HepG2 (cell line): ENCODE measurements at regions not wholly inside any gene's neighbourhood (a gene's known extent, or its start where the extent isn't known, plus 50 kb on each side); places are given as distances from the start of the nearest gene placed in this dataset.

Source experiments
- ATAC-seq: fragments of 200-7000 bp; cut with Tn5 transposase; 3 replicates; pipeline ENCODE4 v1.9.1; 2020; ENCODE audit warnings: mild to moderate bottlenecking, moderate library complexity
- BruUV-seq: library from RNA; stranded (reverse); fragments of 400-500 nt; replicated peaks from 2 replicates; lab custom pipeline; 2021; lab: Mats Ljungman, UMichigan
- CTCF ChIA-PET: fragments of 300-600 bp; formaldehyde crosslinking; extraction: SDS; loops from one replicate; lab custom pipeline; 2021; ENCODE audit warnings: low total read pairs, inconsistent platforms, low intra/inter-chr PET ratio; lab: Yijun Ruan, JAX
- POLR2A ChIA-PET: fragments of 350-600 bp; sonication (Branson Sonifier 250); formaldehyde crosslinking; loops from one replicate; lab custom pipeline; 2020; ENCODE audit warnings: antibody characterized with exemption, inconsistent platforms; lab: Yijun Ruan, JAX
- DNase-seq: peaks from one replicate; pipeline ENCODE4 v3.0.0-alpha.2; 2015; ENCODE audit warnings: low spot score
- FAIRE-seq: peaks from 3 replicates; lab custom pipeline; 2011; peaks lifted over from hg19 to GRCh38; lab: Jason Lieb, UNC
- H2AFZ ChIP-seq: one replicate; pipeline ENCODE4 v1.6.1; 2011; ENCODE audit warnings: low read length, inconsistent platforms
- H3K27ac ChIP-seq: fragments of 300-600 bp; 3 replicates; pipeline ENCODE4 v1.8.0; 2011; ENCODE audit warnings: mixed run types, mild to moderate bottlenecking, mixed read lengths, low read length, inconsistent platforms; ENCODE audit not compliant: insufficient read depth; ENCODE audit errors: extremely low read length
- H3K27me3 ChIP-seq, 2 experiments: fragments of 200-600 bp in 1 of 2; 2 replicates in 1 of 2; 3 replicates in 1 of 2; pipeline versions ENCODE4 v1.6.0 to v1.8.0; 2011; ENCODE audit warnings: low read length in 2 of 2, mild to moderate bottlenecking in 2 of 2, moderate library complexity in 2 of 2, inconsistent platforms in 1 of 2; ENCODE audit not compliant: insufficient read depth in 2 of 2, control insufficient read depth in 1 of 2
- H3K36me3 ChIP-seq, 2 experiments: fragments of 200-600 bp in 1 of 2; replicated peaks in 1 of 2; 2 replicates in 1 of 2; 3 replicates in 1 of 2; pipeline versions ENCODE4 v1.5.1 to v1.8.0; 2011; ENCODE audit warnings: low read length in 2 of 2, inconsistent platforms in 1 of 2; ENCODE audit not compliant: insufficient read depth in 2 of 2, control insufficient read depth in 1 of 2
- H3K4me1 ChIP-seq: 2 replicates; pipeline ENCODE4 v1.5.1; 2012; ENCODE audit warnings: low read length, inconsistent platforms; ENCODE audit not compliant: insufficient read depth
- H3K4me2 ChIP-seq: 2 replicates; pipeline ENCODE4 v1.6.0; 2011; ENCODE audit warnings: low read depth, low read length, inconsistent platforms
- H3K4me3 ChIP-seq, 3 experiments: fragments of 200-600 bp in 1 of 3; sonication (generic), shearing (Covaris generic) in 1 of 3; replicated peaks in 1 of 3; 2 replicates each; pipeline ENCODE4 v1.5.1; 2011 to 2016; ENCODE audit warnings: low read length in 3 of 3, inconsistent platforms in 2 of 3, low read depth in 2 of 3, mild to moderate bottlenecking in 2 of 3, control low read depth in 1 of 3, mixed read lengths in 1 of 3; ENCODE audit not compliant: insufficient read depth in 1 of 3
- H3K79me2 ChIP-seq: one replicate; pipeline ENCODE4 v1.6.1; 2011; ENCODE audit warnings: low read length, inconsistent platforms; ENCODE audit not compliant: insufficient read depth
- H3K9ac ChIP-seq: 2 replicates; pipeline ENCODE4 v1.6.0; 2011; ENCODE audit warnings: mild to moderate bottlenecking, low read depth, low read length, inconsistent platforms; ENCODE audit not compliant: insufficient read depth
- H3K9me3 ChIP-seq: 2 replicates; pipeline ENCODE4 v1.5.1; 2012; ENCODE audit warnings: mild to moderate bottlenecking, low read length
- H4K20me1 ChIP-seq: 2 replicates; pipeline ENCODE4 v1.6.0; 2011; ENCODE audit warnings: inconsistent platforms, mild to moderate bottlenecking, low read length, moderate library complexity; ENCODE audit not compliant: insufficient read depth
- CREB1 ChIP-seq, 2 experiments: fragments of 450-650 bp in 1 of 2; IDR thresholded peaks; 2 replicates each; pipeline ENCODE4 v1.6.1; 2016 to 2017; ENCODE audit warnings: control low read depth in 1 of 2, mild to moderate bottlenecking in 1 of 2, missing compliant biosample characterization in 1 of 2, missing genetic modification characterization in 1 of 2
- GPN1 ChIP-seq: sonication (generic); formaldehyde crosslinking; IDR thresholded peaks from 2 replicates; pipeline ENCODE4 v1.5.1; 2020; ENCODE audit warnings: missing genetic modification reagents, borderline replicate concordance
- HOXA3 ChIP-seq: sonication (generic); formaldehyde crosslinking; IDR thresholded peaks from 2 replicates; pipeline ENCODE4 v1.5.0; 2020; ENCODE audit warnings: missing genetic modification reagents
- RFX1 ChIP-seq: fragments of 450-650 bp; IDR thresholded peaks from 2 replicates; pipeline ENCODE4 v1.6.1; 2017
- SKI ChIP-seq: fragments of 450-650 bp; IDR thresholded peaks from one replicate; pipeline ENCODE4 v1.6.1; 2018; ENCODE audit warnings: mild to moderate bottlenecking; ENCODE audit not compliant: partially characterized antibody
- SNRNP70 ChIP-seq: fragments of 200-400 bp; formaldehyde crosslinking; IDR thresholded peaks from 2 replicates; pipeline ENCODE4 v1.6.1; 2017; ENCODE audit warnings: mild to moderate bottlenecking, low read depth, low read length, moderate library complexity
- TFE3 ChIP-seq: IDR thresholded peaks from 2 replicates; pipeline ENCODE4 v1.6.1; 2016
- TGIF2 ChIP-seq: IDR thresholded peaks from 2 replicates; pipeline ENCODE4 v1.6.1; 2016; ENCODE audit warnings: control low read depth, missing compliant biosample characterization
- THYN1 ChIP-seq: sonication (generic); formaldehyde crosslinking; IDR thresholded peaks from 2 replicates; pipeline ENCODE4 v1.8.1; 2023; ENCODE audit warnings: low read depth, mild to moderate bottlenecking, moderate library complexity, missing genetic modification reagents, borderline replicate concordance
- ZNF510 ChIP-seq: sonication (generic); formaldehyde crosslinking; IDR thresholded peaks from 2 replicates; pipeline ENCODE4 v1.4.0; 2020; ENCODE audit warnings: low read depth, mild to moderate bottlenecking, missing genetic modification reagents
- ZNF761 ChIP-seq: sonication (generic); formaldehyde crosslinking; conservative IDR thresholded peaks from 2 replicates; pipeline ENCODE4 v1.4.0; 2020; ENCODE audit warnings: mild to moderate bottlenecking, missing genetic modification reagents
- ZNF788 ChIP-seq: sonication (generic); formaldehyde crosslinking; IDR thresholded peaks from 2 replicates; pipeline ENCODE4 v1.5.0; 2020; ENCODE audit warnings: mild to moderate bottlenecking, missing genetic modification reagents, borderline replicate concordance
- WGBS: methylation state at CpG from one replicate; pipeline ENCODE4 v1.1.6; 2017; ENCODE audit warnings: low lambda C conversion rate; 5-methylcytosine and 5-hydroxymethylcytosine counted together
- in situ Hi-C: cut with HindIII; loops from 2 replicates; pipeline ENCODE4 v1.10.0; 2017; ENCODE audit warnings: low pct_unique_long_range_greater_than_20kb; ENCODE audit not compliant: extremely low pct_ligation_motif_present
- intact Hi-C: fragments of 100-400 bp; cut with micrococcal nuclease; formaldehyde crosslinking; loops from one replicate; pipeline ENCODE4 v1.10.0; 2022; ENCODE audit not compliant: unreplicated experiment
- TF ChIP-seq, protein P1 (sequence below): IDR thresholded peaks from 2 replicates; pipeline ENCODE4 v1.6.1; 2018; ENCODE audit warnings: missing genetic modification reagents, mild to moderate bottlenecking, missing compliant biosample characterization
- TF ChIP-seq, protein P2 (sequence below): fragments of 450-650 bp; IDR thresholded peaks from 2 replicates; pipeline ENCODE4 v1.6.1; 2017; ENCODE audit warnings: mild to moderate bottlenecking
- TF ChIP-seq, protein P3 (sequence below): sonication (generic); formaldehyde crosslinking; IDR thresholded peaks from 2 replicates; pipeline ENCODE4 v1.4.0; 2020; ENCODE audit warnings: missing genetic modification reagents
- TF ChIP-seq, protein P4 (sequence below): sonication (generic); formaldehyde crosslinking; conservative IDR thresholded peaks from 2 replicates; pipeline ENCODE4 v1.4.0; 2020; ENCODE audit warnings: missing genetic modification reagents

- Histone ChIP-seq H3K4me3 (no peak overlapping the region), H3K27ac (no peak overlapping the region), H3K79me2 (no peaks in the 10 kb centered on the region), H3K36me3 (no peaks in the 10 kb centered on the region), H3K4me1 (peaks cover 49% of the 10 kb centered on the region), H3K27me3 (no peaks in the 10 kb centered on the region), H4K20me1 (no peaks in the 10 kb centered on the region), H2AFZ (no peak overlapping the region), H3K9me3 (no peaks in the 10 kb centered on the region), H3K4me2 (no peak overlapping the region), H3K9ac (no peak overlapping the region)
- no peak for ATAC-seq
- in situ Hi-C loops: no loop called here
- FAIRE-seq: no peak
- no TSS peak for BruUV-seq
- CTCF ChIA-PET: no interaction called here
- intact Hi-C loops: no loop called here
- POLR2A ChIA-PET: no interaction called here
- WGBS: 42% methylated on average over 1 of the region's 1 CpG
- DNase-seq: no peak
- TF ChIP-seq, protein P1, sequence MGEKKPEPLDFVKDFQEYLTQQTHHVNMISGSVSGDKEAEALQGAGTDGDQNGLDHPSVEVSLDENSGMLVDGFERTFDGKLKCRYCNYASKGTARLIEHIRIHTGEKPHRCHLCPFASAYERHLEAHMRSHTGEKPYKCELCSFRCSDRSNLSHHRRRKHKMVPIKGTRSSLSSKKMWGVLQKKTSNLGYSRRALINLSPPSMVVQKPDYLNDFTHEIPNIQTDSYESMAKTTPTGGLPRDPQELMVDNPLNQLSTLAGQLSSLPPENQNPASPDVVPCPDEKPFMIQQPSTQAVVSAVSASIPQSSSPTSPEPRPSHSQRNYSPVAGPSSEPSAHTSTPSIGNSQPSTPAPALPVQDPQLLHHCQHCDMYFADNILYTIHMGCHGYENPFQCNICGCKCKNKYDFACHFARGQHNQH (CRISPR knock-in tag): no peak
- TF ChIP-seq, protein P2, sequence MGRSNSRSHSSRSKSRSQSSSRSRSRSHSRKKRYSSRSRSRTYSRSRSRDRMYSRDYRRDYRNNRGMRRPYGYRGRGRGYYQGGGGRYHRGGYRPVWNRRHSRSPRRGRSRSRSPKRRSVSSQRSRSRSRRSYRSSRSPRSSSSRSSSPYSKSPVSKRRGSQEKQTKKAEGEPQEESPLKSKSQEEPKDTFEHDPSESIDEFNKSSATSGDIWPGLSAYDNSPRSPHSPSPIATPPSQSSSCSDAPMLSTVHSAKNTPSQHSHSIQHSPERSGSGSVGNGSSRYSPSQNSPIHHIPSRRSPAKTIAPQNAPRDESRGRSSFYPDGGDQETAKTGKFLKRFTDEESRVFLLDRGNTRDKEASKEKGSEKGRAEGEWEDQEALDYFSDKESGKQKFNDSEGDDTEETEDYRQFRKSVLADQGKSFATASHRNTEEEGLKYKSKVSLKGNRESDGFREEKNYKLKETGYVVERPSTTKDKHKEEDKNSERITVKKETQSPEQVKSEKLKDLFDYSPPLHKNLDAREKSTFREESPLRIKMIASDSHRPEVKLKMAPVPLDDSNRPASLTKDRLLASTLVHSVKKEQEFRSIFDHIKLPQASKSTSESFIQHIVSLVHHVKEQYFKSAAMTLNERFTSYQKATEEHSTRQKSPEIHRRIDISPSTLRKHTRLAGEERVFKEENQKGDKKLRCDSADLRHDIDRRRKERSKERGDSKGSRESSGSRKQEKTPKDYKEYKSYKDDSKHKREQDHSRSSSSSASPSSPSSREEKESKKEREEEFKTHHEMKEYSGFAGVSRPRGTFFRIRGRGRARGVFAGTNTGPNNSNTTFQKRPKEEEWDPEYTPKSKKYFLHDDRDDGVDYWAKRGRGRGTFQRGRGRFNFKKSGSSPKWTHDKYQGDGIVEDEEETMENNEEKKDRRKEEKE: no peak
- TF ChIP-seq ZNF510 (CRISPR knock-in tag): no peak
- TF ChIP-seq THYN1 (CRISPR knock-in tag): no peak
- no peak for TF ChIP-seq ZNF788 (CRISPR knock-in tag)
- TF ChIP-seq, protein P3, sequence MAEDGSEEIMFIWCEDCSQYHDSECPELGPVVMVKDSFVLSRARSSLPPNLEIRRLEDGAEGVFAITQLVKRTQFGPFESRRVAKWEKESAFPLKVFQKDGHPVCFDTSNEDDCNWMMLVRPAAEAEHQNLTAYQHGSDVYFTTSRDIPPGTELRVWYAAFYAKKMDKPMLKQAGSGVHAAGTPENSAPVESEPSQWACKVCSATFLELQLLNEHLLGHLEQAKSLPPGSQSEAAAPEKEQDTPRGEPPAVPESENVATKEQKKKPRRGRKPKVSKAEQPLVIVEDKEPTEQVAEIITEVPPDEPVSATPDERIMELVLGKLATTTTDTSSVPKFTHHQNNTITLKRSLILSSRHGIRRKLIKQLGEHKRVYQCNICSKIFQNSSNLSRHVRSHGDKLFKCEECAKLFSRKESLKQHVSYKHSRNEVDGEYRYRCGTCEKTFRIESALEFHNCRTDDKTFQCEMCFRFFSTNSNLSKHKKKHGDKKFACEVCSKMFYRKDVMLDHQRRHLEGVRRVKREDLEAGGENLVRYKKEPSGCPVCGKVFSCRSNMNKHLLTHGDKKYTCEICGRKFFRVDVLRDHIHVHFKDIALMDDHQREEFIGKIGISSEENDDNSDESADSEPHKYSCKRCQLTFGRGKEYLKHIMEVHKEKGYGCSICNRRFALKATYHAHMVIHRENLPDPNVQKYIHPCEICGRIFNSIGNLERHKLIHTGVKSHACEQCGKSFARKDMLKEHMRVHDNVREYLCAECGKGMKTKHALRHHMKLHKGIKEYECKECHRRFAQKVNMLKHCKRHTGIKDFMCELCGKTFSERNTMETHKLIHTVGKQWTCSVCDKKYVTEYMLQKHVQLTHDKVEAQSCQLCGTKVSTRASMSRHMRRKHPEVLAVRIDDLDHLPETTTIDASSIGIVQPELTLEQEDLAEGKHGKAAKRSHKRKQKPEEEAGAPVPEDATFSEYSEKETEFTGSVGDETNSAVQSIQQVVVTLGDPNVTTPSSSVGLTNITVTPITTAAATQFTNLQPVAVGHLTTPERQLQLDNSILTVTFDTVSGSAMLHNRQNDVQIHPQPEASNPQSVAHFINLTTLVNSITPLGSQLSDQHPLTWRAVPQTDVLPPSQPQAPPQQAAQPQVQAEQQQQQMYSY: no peak
- TF ChIP-seq, protein P4, sequence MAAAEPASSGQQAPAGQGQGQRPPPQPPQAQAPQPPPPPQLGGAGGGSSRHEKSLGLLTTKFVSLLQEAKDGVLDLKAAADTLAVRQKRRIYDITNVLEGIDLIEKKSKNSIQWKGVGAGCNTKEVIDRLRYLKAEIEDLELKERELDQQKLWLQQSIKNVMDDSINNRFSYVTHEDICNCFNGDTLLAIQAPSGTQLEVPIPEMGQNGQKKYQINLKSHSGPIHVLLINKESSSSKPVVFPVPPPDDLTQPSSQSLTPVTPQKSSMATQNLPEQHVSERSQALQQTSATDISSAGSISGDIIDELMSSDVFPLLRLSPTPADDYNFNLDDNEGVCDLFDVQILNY: no peak
- no peak for TF ChIP-seq TFE3 (CRISPR knock-in tag)
- no peak for TF ChIP-seq CREB1 (IDR thresholded peaks at IDR 0.05)
- TF ChIP-seq CREB1 (CRISPR knock-in tag; IDR thresholded peaks at IDR 0.05): no peak
- no peak for TF ChIP-seq GPN1
- TF ChIP-seq SKI: no peak
- TF ChIP-seq TGIF2 (CRISPR knock-in tag): no peak
- TF ChIP-seq ZNF761 (CRISPR knock-in tag): no peak
- no peak for TF ChIP-seq SNRNP70
- TF ChIP-seq RFX1: no peak
- no peak for TF ChIP-seq HOXA3
Observed at GRCh38 chr6:108768166-108768555, 80.1 kb upstream of the ARMC2 start.
